HUES6 (cell line): ENCODE measurements at regions not wholly inside any gene's neighbourhood (a gene's known extent, or its start where the extent isn't known, plus 50 kb on each side); places are given as distances from the start of the nearest gene placed in this dataset.
"Not testable (repeated sequence)": the region's sequence is repeated elsewhere in the genome, so short reads cannot be mapped to it uniquely, and the experiment has no call there.

Experiments
- H3K27ac ChIP-seq: 2 replicates; pipeline ENCODE4 v1.7.0; 2013; ENCODE audit warnings: low read depth, mild to moderate bottlenecking, low read length, inconsistent platforms
- H3K27me3 ChIP-seq: 2 replicates; pipeline ENCODE4 v1.6.1; 2013; ENCODE audit warnings: low read length; ENCODE audit not compliant: control insufficient read depth, insufficient read depth
- H3K36me3 ChIP-seq: 2 replicates; pipeline ENCODE4 v1.6.1; 2013; ENCODE audit warnings: low read length; ENCODE audit not compliant: control insufficient read depth, insufficient read depth
- H3K4me1 ChIP-seq: 2 replicates; pipeline ENCODE4 v1.6.1; 2013; ENCODE audit warnings: low read length; ENCODE audit not compliant: control insufficient read depth, insufficient read depth
- H3K4me3 ChIP-seq: 2 replicates; pipeline ENCODE4 v1.5.1; 2013; ENCODE audit warnings: low read depth, low read length
- H3K9ac ChIP-seq: one replicate; pipeline ENCODE4 v1.6.1; 2013; ENCODE audit warnings: mild to moderate bottlenecking, low read length
- H3K9me3 ChIP-seq: 2 replicates; pipeline ENCODE4 v1.6.1; 2013; ENCODE audit warnings: low read depth, low read length; ENCODE audit not compliant: control insufficient read depth, insufficient read depth

GRCh38 chr15:66998234-66998633 lies 67.2 kb upstream of the SMAD3 start:
- H3K9me3 ChIP-seq, H3K36me3 ChIP-seq, H3K27ac ChIP-seq, H3K9ac ChIP-seq, H3K4me3 ChIP-seq, H3K4me1 ChIP-seq, H3K27me3 ChIP-seq: not testable (repeated sequence)

- Histone ChIP-seq H3K36me3 (no peaks in the 10 kb centered on the region), H3K9ac (no peak overlapping the region), H3K27me3 (no peaks in the 10 kb centered on the region), H3K4me3 (no peak overlapping the region), H3K4me1 (peaks cover 7% of the 10 kb centered on the region), H3K9me3 (peaks cover 6% of the 10 kb centered on the region; the same call in 1 of the 2 replicates), H3K27ac (no peak overlapping the region)
Measured at GRCh38 chr15:66999046-66999968, 66.1 kb upstream of the SMAD3 start.

- Histone ChIP-seq H3K9me3 (peaks cover 6% of the 10 kb centered on the region; the same call in 1 of the 2 replicates), H3K36me3 (no peaks in the 10 kb centered on the region), H3K27me3 (no peaks in the 10 kb centered on the region), H3K4me1 (peaks cover 7% of the 10 kb centered on the region), H3K4me3 (no peak overlapping the region), H3K9ac (no peak overlapping the region), H3K27ac (no peak overlapping the region)
Measured at GRCh38 chr15:67000896-67001295, 64.5 kb upstream of the SMAD3 start.

GRCh38 chr15:67002368-67002767 lies 63.0 kb upstream of the SMAD3 start:
- no peak overlapping the region for H3K4me3 ChIP-seq
- H3K9me3 ChIP-seq = peaks cover 6% of the 10 kb centered on the region; the same call in 1 of the 2 replicates
- peaks cover 7% of the 10 kb centered on the region for H3K4me1 ChIP-seq
- H3K36me3 ChIP-seq = no peaks in the 10 kb centered on the region
- H3K9ac ChIP-seq = no peak overlapping the region
- H3K27me3 ChIP-seq = no peaks in the 10 kb centered on the region
- no peak overlapping the region for H3K27ac ChIP-seq

- Histone ChIP-seq H3K27ac (no peak overlapping the region), H3K27me3 (no peaks in the 10 kb centered on the region), H3K4me1 (peaks cover 7% of the 10 kb centered on the region), H3K9me3 (no peaks in the 10 kb centered on the region; the same call in 1 of the 2 replicates), H3K4me3 (no peak overlapping the region), H3K36me3 (no peaks in the 10 kb centered on the region), H3K9ac (no peak overlapping the region)
Measured at GRCh38 chr15:67003586-67003985, 61.8 kb upstream of the SMAD3 start.

GRCh38 chr15:67004142-67004541 lies 61.3 kb upstream of the SMAD3 start:
- no peak overlapping the region for H3K9ac ChIP-seq
- H3K4me1 ChIP-seq = peaks cover 7% of the 10 kb centered on the region
- H3K36me3 ChIP-seq = no peaks in the 10 kb centered on the region
- no peak overlapping the region for H3K27ac ChIP-seq
- H3K27me3 ChIP-seq = no peaks in the 10 kb centered on the region
- no peaks in the 10 kb centered on the region; the same call in 1 of the 2 replicates for H3K9me3 ChIP-seq
- no peak overlapping the region for H3K4me3 ChIP-seq

GRCh38 chr15:67005294-67005996 lies 60.0 kb upstream of the SMAD3 start:
- Histone ChIP-seq H3K9ac (no peak overlapping the region), H3K27ac (no peak overlapping the region), H3K36me3 (no peaks in the 10 kb centered on the region), H3K27me3 (no peaks in the 10 kb centered on the region), H3K4me1 (peaks cover 7% of the 10 kb centered on the region), H3K9me3 (no peaks in the 10 kb centered on the region), H3K4me3 (no peak overlapping the region)

- Histone ChIP-seq H3K4me1 (peaks cover 13% of the 10 kb centered on the region), H3K9me3 (no peaks in the 10 kb centered on the region), H3K9ac (no peak overlapping the region), H3K36me3 (no peaks in the 10 kb centered on the region), H3K27me3 (no peaks in the 10 kb centered on the region), H3K27ac (no peak overlapping the region), H3K4me3 (no peak overlapping the region)
Measured at GRCh38 chr15:67006083-67007065, 59.0 kb upstream of the SMAD3 start.

GRCh38 chr15:67009576-67010569 lies 55.5 kb upstream of the SMAD3 start:
- no peaks in the 10 kb centered on the region for H3K27me3 ChIP-seq
- H3K9ac ChIP-seq = no peak overlapping the region
- no peaks in the 10 kb centered on the region for H3K9me3 ChIP-seq
- no peak overlapping the region for H3K27ac ChIP-seq
- H3K4me1 ChIP-seq = peaks cover 30% of the 10 kb centered on the region
- H3K36me3 ChIP-seq = no peaks in the 10 kb centered on the region
- H3K4me3 ChIP-seq = no peak overlapping the region
